Lower lobe of right lung (tissue), 2 donors: ENCODE measurements at regions not wholly inside any gene's neighbourhood (a gene's known extent, or its start where the extent isn't known, plus 50 kb on each side); places are given as distances from the start of the nearest gene placed in this dataset.

Experiments
- ATAC-seq, 2 donors: fragments of 200-7000 bp; cut with Tn5 transposase; one replicate each; pipeline ENCODE4 v1.9.1; 2020 to 2022; ENCODE audit warnings: mild to moderate bottlenecking in 2 of 2, moderate library complexity in 2 of 2
- DNase-seq: peaks from one replicate; pipeline ENCODE4 v3.0.0-alpha.2; 2020
- H3K27ac ChIP-seq: fragments of 200-600 bp; one replicate; pipeline ENCODE4 v1.8.0; 2022
- H3K27me3 ChIP-seq: fragments of 200-600 bp; one replicate; pipeline ENCODE4 v1.8.0; 2022; ENCODE audit warnings: low read depth
- H3K36me3 ChIP-seq: fragments of 200-600 bp; one replicate; pipeline ENCODE4 v1.8.0; 2022; ENCODE audit warnings: mild to moderate bottlenecking
- H3K4me1 ChIP-seq: fragments of 200-600 bp; one replicate; pipeline ENCODE4 v1.8.0; 2022
- H3K4me3 ChIP-seq: fragments of 200-600 bp; one replicate; pipeline ENCODE4 v1.8.0; 2022; ENCODE audit warnings: mild to moderate bottlenecking
- H3K9me3 ChIP-seq: fragments of 200-600 bp; one replicate; pipeline ENCODE4 v1.8.0; 2022
- CTCF ChIP-seq: fragments of 200-600 bp; IDR thresholded peaks from one replicate; pipeline ENCODE4 v1.8.0; 2022; ENCODE audit warnings: antibody characterized with exemption, mild to moderate bottlenecking
- intact Hi-C: fragments of 100-400 bp; cut with DNase I; formaldehyde crosslinking; loops from one replicate; pipeline ENCODE4 v1.11.0; 2022
- donor health status: DM: no; HTN: yes; CAD: no; lungs with severe emphysema.

GRCh38 chr14:61899497-61899896 is 137.3 kb downstream of the SNAPC1 start:
- Histone ChIP-seq H3K4me1 (no peaks in the 10 kb centered on the region), H3K27ac (no peak overlapping the region), H3K4me3 (no peak overlapping the region), H3K36me3 (no peaks in the 10 kb centered on the region), H3K9me3 (no peaks in the 10 kb centered on the region), H3K27me3 (no peaks in the 10 kb centered on the region)
- no peak for TF ChIP-seq CTCF
- intact Hi-C loops = no loop called here
- no peak for DNase-seq
- no peak for ATAC-seq

- ATAC-seq = no peak
- Histone ChIP-seq H3K36me3 (no peaks in the 10 kb centered on the region), H3K4me3 (no peak overlapping the region), H3K9me3 (no peaks in the 10 kb centered on the region), H3K27ac (no peak overlapping the region), H3K4me1 (no peaks in the 10 kb centered on the region), H3K27me3 (no peaks in the 10 kb centered on the region)
- no peak for DNase-seq
- no peak for TF ChIP-seq CTCF
- intact Hi-C loops = no loop called here
Observed at GRCh38 chr14:61904946-61905345, 142.7 kb downstream of the SNAPC1 start.

- Histone ChIP-seq H3K36me3 (no peaks in the 10 kb centered on the region), H3K4me1 (no peaks in the 10 kb centered on the region), H3K27ac (no peak overlapping the region), H3K27me3 (no peaks in the 10 kb centered on the region), H3K4me3 (no peak overlapping the region), H3K9me3 (no peaks in the 10 kb centered on the region)
- intact Hi-C loops = no loop called here
- DNase-seq (no peak), ATAC-seq (no peak)
- TF ChIP-seq CTCF = no peak
Observed at GRCh38 chr14:61911574-61911973, 149.4 kb downstream of the SNAPC1 start.

GRCh38 chr14:61918998-61919397 is 156.8 kb downstream of the SNAPC1 start:
- intact Hi-C loops = no loop called here
- no peak for TF ChIP-seq CTCF
- no peaks in the 10 kb centered on the region for H3K36me3 ChIP-seq
- H3K4me3 ChIP-seq = no peak overlapping the region
- H3K4me1 ChIP-seq = no peaks in the 10 kb centered on the region
- H3K27me3 ChIP-seq = no peaks in the 10 kb centered on the region
- H3K9me3 ChIP-seq = no peaks in the 10 kb centered on the region
- H3K27ac ChIP-seq = no peak overlapping the region
- no peak for ATAC-seq
- DNase-seq = no peak

GRCh38 chr14:61923348-61923747 is 161.1 kb downstream of the SNAPC1 start:
- no peak overlapping the region for H3K4me3 ChIP-seq
- peak; percentile 24 for TF ChIP-seq CTCF
- DNase-seq (no peak), ATAC-seq (no peak)
- intact Hi-C loops = no loop called here
- H3K4me1 ChIP-seq = no peaks in the 10 kb centered on the region
- H3K9me3 ChIP-seq = no peaks in the 10 kb centered on the region
- H3K27ac ChIP-seq = no peak overlapping the region
- no peaks in the 10 kb centered on the region for H3K27me3 ChIP-seq
- no peaks in the 10 kb centered on the region for H3K36me3 ChIP-seq

- no peak for DNase-seq
- ATAC-seq = no peak
- no peaks in the 10 kb centered on the region for H3K27me3 ChIP-seq
- H3K36me3 ChIP-seq = no peaks in the 10 kb centered on the region
- no peak overlapping the region for H3K4me3 ChIP-seq
- H3K4me1 ChIP-seq = no peaks in the 10 kb centered on the region
- no peak overlapping the region for H3K27ac ChIP-seq
- peak; percentile 8 for TF ChIP-seq CTCF
- intact Hi-C loops = no loop called here
- no peaks in the 10 kb centered on the region for H3K9me3 ChIP-seq
Observed at GRCh38 chr14:61925043-61925442, 162.8 kb downstream of the SNAPC1 start.
